GM12878 (cell line): ENCODE measurements at regions not wholly inside any gene's neighbourhood (a gene's known extent, or its start where the extent isn't known, plus 50 kb on each side); places are given as distances from the start of the nearest gene placed in this dataset.

ENCODE experiments used
- ATAC-seq: fragments of 200-7000 bp; cut with Tn5 transposase; 3 replicates; pipeline ENCODE4 v1.9.1; 2020; ENCODE audit warnings: mild to moderate bottlenecking, moderate library complexity
- BruUV-seq: library from RNA; stranded (reverse); fragments of 400-500 nt; replicated peaks from 2 replicates; lab custom pipeline; 2021; lab: Mats Ljungman, UMichigan
- CTCF ChIA-PET: fragments of 300-600 bp; sonication (Branson Sonifier 250); formaldehyde crosslinking; extraction: SDS; loops from one replicate; lab custom pipeline; 2021; ENCODE audit warnings: inconsistent platforms; lab: Yijun Ruan, JAX
- POLR2A ChIA-PET: fragments of 350-600 bp; formaldehyde crosslinking; extraction: SDS; loops from one replicate; lab custom pipeline; 2021; ENCODE audit warnings: inconsistent platforms; lab: Charles Lee
- RAD21 ChIA-PET: fragments of 300-600 bp; sonication (Branson Sonifier 250); formaldehyde crosslinking; loops from one replicate; lab custom pipeline; 2023; ENCODE audit warnings: antibody characterized with exemption; ENCODE audit not compliant: unreplicated experiment; lab: Charles Lee
- SMC1A ChIA-PET: fragments of 300-600 bp; sonication (Branson Sonifier 250); formaldehyde crosslinking; loops from one replicate; lab custom pipeline; 2023; ENCODE audit not compliant: unreplicated experiment, uncharacterized antibody; lab: Charles Lee
- DNase-seq: peaks from one replicate; pipeline ENCODE4 v3.0.0-alpha.2; 2011; ENCODE audit warnings: low read depth, low spot score
- FAIRE-seq: peaks from 3 replicates; lab custom pipeline; 2011; peaks lifted over from hg19 to GRCh38; lab: Jason Lieb, UNC
- H2AFZ ChIP-seq: 2 replicates; pipeline ENCODE4 v1.6.0; 2011; ENCODE audit warnings: low read depth, low read length, control low read depth; ENCODE audit not compliant: control insufficient read depth
- H3K27ac ChIP-seq: 2 replicates; pipeline ENCODE4 v1.5.1; 2011; ENCODE audit warnings: control low read depth; ENCODE audit not compliant: control insufficient read depth, insufficient read depth
- H3K27me3 ChIP-seq, 2 experiments: replicated peaks in 1 of 2; 2 replicates each; pipeline versions ENCODE4 v1.6.0 to v1.6.1; 2011; ENCODE audit warnings: low read length in 1 of 2; ENCODE audit not compliant: control insufficient read depth in 2 of 2, insufficient read depth in 2 of 2
- H3K36me3 ChIP-seq, 2 experiments: 2 replicates each; pipeline ENCODE4 v1.5.1; 2011; ENCODE audit warnings: low read length in 1 of 2; ENCODE audit not compliant: control insufficient read depth in 2 of 2, insufficient read depth in 2 of 2
- H3K4me1 ChIP-seq: 2 replicates; pipeline ENCODE4 v1.6.1; 2011; ENCODE audit warnings: mild to moderate bottlenecking, low read length, moderate library complexity, mixed read lengths; ENCODE audit not compliant: control insufficient read depth, insufficient read depth
- H3K4me2 ChIP-seq: 2 replicates; pipeline ENCODE4 v1.6.0; 2011; ENCODE audit warnings: control low read depth; ENCODE audit not compliant: control insufficient read depth, insufficient read depth
- H3K4me3 ChIP-seq: fragments of 200-600 bp; sonication (generic); 2 replicates; pipeline ENCODE4 v1.5.1; 2016
- H3K79me2 ChIP-seq: 2 replicates; pipeline ENCODE4 v1.6.0; 2011; ENCODE audit warnings: low read length; ENCODE audit not compliant: control insufficient read depth, insufficient read depth
- H3K9ac ChIP-seq: 2 replicates; pipeline ENCODE4 v1.8.0; 2011; ENCODE audit warnings: low read length, control low read depth, mixed read lengths; ENCODE audit not compliant: control insufficient read depth, insufficient read depth
- H3K9me3 ChIP-seq: replicated peaks from 3 replicates; pipeline ENCODE4 v1.5.1; 2011; ENCODE audit warnings: mild to moderate bottlenecking, low read length; ENCODE audit not compliant: control insufficient read depth, insufficient read depth
- H4K20me1 ChIP-seq: 2 replicates; pipeline ENCODE4 v1.6.0; 2011; ENCODE audit not compliant: control insufficient read depth, insufficient read depth
- CEBPB ChIP-seq, 2 experiments: fragments of 150-350 bp in 1 of 2; IDR thresholded peaks; 2 replicates each; pipeline ENCODE4 v1.6.1; 2012 to 2014; ENCODE audit warnings: low read depth in 2 of 2, low read length in 2 of 2, borderline replicate concordance in 1 of 2, inconsistent platforms in 1 of 2
- IKZF2 ChIP-seq, 2 experiments: fragments of 450-650 bp; IDR thresholded peaks; 2 replicates each; pipeline ENCODE4 v1.6.1; 2017; ENCODE audit warnings: mild to moderate bottlenecking in 2 of 2, moderate library complexity in 2 of 2
- IRF3 ChIP-seq: fragments of 450-650 bp; IDR thresholded peaks from 2 replicates; pipeline ENCODE4 v1.6.1; 2014; ENCODE audit warnings: mild to moderate bottlenecking
- SPI1 ChIP-seq: IDR thresholded peaks from 2 replicates; pipeline ENCODE4 v1.6.1; 2011; ENCODE audit warnings: low read depth, mild to moderate bottlenecking, low read length, moderate library complexity, borderline replicate concordance; ENCODE audit not compliant: insufficient read depth
- ZNF384 ChIP-seq: IDR thresholded peaks from 2 replicates; pipeline ENCODE4 v1.6.1; 2012; ENCODE audit warnings: low read depth, mild to moderate bottlenecking, low read length, improper control_type of control experiment, borderline replicate concordance
- WGBS: methylation state at CpG from one replicate; pipeline ENCODE4 v1.1.6; 2016; ENCODE audit warnings: low lambda C conversion rate; ENCODE audit not compliant: insufficient replicate concordance, insufficient coverage; ENCODE audit errors: missing lambda C conversion rate; 5-methylcytosine and 5-hydroxymethylcytosine counted together
- in situ Hi-C: fragments of 300-500 bp; cut with MboI; formaldehyde crosslinking; loops from 9 replicates; pipeline ENCODE4 v1.14.3; 2018; ENCODE audit warnings: mixed read lengths
- intact Hi-C: fragments of 100-400 bp; cut with micrococcal nuclease; formaldehyde crosslinking; loops from one replicate; pipeline ENCODE4 v1.14.2; 2022; ENCODE audit not compliant: unreplicated experiment

GRCh38 chr10:107865691-107866090, 701.2 kb upstream of the SORCS1 start:
- Histone ChIP-seq H3K9ac (no peak overlapping the region), H2AFZ (no peak overlapping the region), H3K36me3 (no peaks in the 10 kb centered on the region), H3K79me2 (no peaks in the 10 kb centered on the region), H3K9me3 (no peaks in the 10 kb centered on the region), H3K4me2 (no peak overlapping the region), H4K20me1 (no peaks in the 10 kb centered on the region), H3K4me3 (no peak overlapping the region), H3K27ac (no peak overlapping the region), H3K27me3 (no peaks in the 10 kb centered on the region), H3K4me1 (no peaks in the 10 kb centered on the region)
- ATAC-seq = no peak
- SMC1A ChIA-PET = interaction anchor here (1.2 to 3.0 kb wide), 5 partner anchors 16 to 456 kb away, joined by 3 to 14 read pairs (median 4); no protein-coding TSS in a partner anchor
- intact Hi-C loops (no loop called here), in situ Hi-C loops (no loop called here)
- CTCF ChIA-PET = interaction anchor here (0.7 to 3.1 kb wide), 8 partner anchors 9 to 1093 kb away, joined by 3 to 19 read pairs (median 4); no protein-coding TSS in a partner anchor
- POLR2A ChIA-PET = no interaction called here
- TF ChIP-seq ZNF384 (no peak), IRF3 (no peak)
- FAIRE-seq = no peak
- no peak for DNase-seq
- BruUV-seq = no TSS peak
- RAD21 ChIA-PET = interaction anchor here (2.0 kb wide), 1 partner anchor 339 kb away, joined by 9 read pairs; no protein-coding TSS in a partner anchor
- 33% methylated on average over 6 of the region's 6 CpGs for WGBS

- CTCF ChIA-PET = interaction anchor here (0.5 to 1.8 kb wide), 5 partner anchors 11 to 345 kb away, joined by 4 to 10 read pairs (median 4); no protein-coding TSS in a partner anchor
- no peak for FAIRE-seq
These were observed 694.6 kb upstream of the SORCS1 start for GRCh38 chr10:107859065-107859464.

More at GRCh38 chr10:107859065-107859464, 694.6 kb upstream of the SORCS1 start:
- Histone ChIP-seq H2AFZ (no peak overlapping the region), H4K20me1 (no peaks in the 10 kb centered on the region), H3K9ac (no peak overlapping the region), H3K4me3 (no peak overlapping the region), H3K27me3 (no peaks in the 10 kb centered on the region), H3K4me1 (no peaks in the 10 kb centered on the region), H3K4me2 (no peak overlapping the region), H3K79me2 (no peaks in the 10 kb centered on the region), H3K27ac (no peak overlapping the region), H3K9me3 (no peaks in the 10 kb centered on the region), H3K36me3 (no peaks in the 10 kb centered on the region)
- ChIA-PET RAD21 (interaction anchor here (0.7 to 3.5 kb wide), 4 partner anchors 30 to 996 kb away, joined by 3 to 17 read pairs (median 5); no protein-coding TSS in a partner anchor), POLR2A (no interaction called here), SMC1A (interaction anchor here (0.9 to 2.1 kb wide), 6 partner anchors 8 to 62 kb away, joined by 3 to 7 read pairs (median 4); no protein-coding TSS in a partner anchor)
- in situ Hi-C loops = no loop called here
- 32% methylated on average over 5 of the region's 5 CpGs for WGBS
- ATAC-seq (peak; percentile 69), DNase-seq (no peak)
- no peak for TF ChIP-seq ZNF384
- TF ChIP-seq CEBPB (IDR thresholded peaks at IDR 0.05; ENCODE audit: borderline replicate concordance in 1 of 2, low read depth in 2 of 2, low read length in 2 of 2) = no peak
- TF ChIP-seq IKZF2 (IDR thresholded peaks at IDR 0.05) = peak in 1 of 2 experiments; percentile 39; a peak in 1 of 4 replicates
- TF ChIP-seq SPI1 = peak; percentile 32; the same call in 1 of the 2 replicates
- BruUV-seq = no TSS peak
- intact Hi-C loops = no loop called here
